ENCODE measurements at regions not wholly inside any gene's neighbourhood (a gene's known extent, or its start where the extent isn't known, plus 50 kb on each side); places are given as distances from the start of the nearest gene placed in this dataset.

GRCh38 chr1:30039354-30040080 lies 683.9 kb downstream of the MATN1 start:
- CTCF ChIA-PET: interaction anchor here (0.6 kb wide), 1 partner anchor 48 kb away, joined by 3 read pairs; no protein-coding TSS in a partner anchor
- WGBS (ENCODE audit: missing lambda C conversion rate): 66% methylated on average over 10 of the region's 10 CpGs
- Histone ChIP-seq H3K4me2 (no peak overlapping the region), H3K9me3 (no peaks in the 10 kb centered on the region), H3K27ac (no peak overlapping the region), H3K4me1 (no peaks in the 10 kb centered on the region), H3K4me3 (no peak overlapping the region)
- DNase-seq (ENCODE audit: low read depth in 1 of 2, low spot score in 1 of 2) (no peak), FAIRE-seq (no peak), ATAC-seq (no peak)
- POLR2A ChIA-PET: no interaction called here
- TF ChIP-seq RCOR1 (IDR thresholded peaks at IDR 0.05; ENCODE audit: low read depth, low read length) (no peak), ELK1 (IDR thresholded peaks at IDR 0.05; ENCODE audit: low read depth, low read length) (no peak), TP53 (CRISPR knock-in tag; IDR thresholded peaks at IDR 0.05) (no peak), CBX8 (IDR thresholded peaks at IDR 0.05) (no peak), RFX5 (IDR thresholded peaks at IDR 0.05) (no peak), SREBF2 (IDR thresholded peaks at IDR 0.05) (no peak), HEYL (CRISPR knock-in tag; IDR thresholded peaks at IDR 0.05) (no peak), PHF8 (IDR thresholded peaks at IDR 0.05; ENCODE audit: borderline replicate concordance, low read depth) (no peak), HDAC2 (IDR thresholded peaks at IDR 0.05) (no peak), NPAS2 (CRISPR knock-in tag; IDR thresholded peaks at IDR 0.05; ENCODE audit: borderline replicate concordance) (no peak), EHF (CRISPR knock-in tag; IDR thresholded peaks at IDR 0.05) (no peak), CEBPB (IDR thresholded peaks at IDR 0.05) (no peak), JUN (IDR thresholded peaks at IDR 0.05) (no peak), CHD2 (IDR thresholded peaks at IDR 0.05; ENCODE audit: low read length, partially characterized antibody) (no peak), ESRRA (IDR thresholded peaks at IDR 0.05; ENCODE audit: borderline replicate concordance, low read length) (no peak), ZSCAN20 (CRISPR knock-in tag; IDR thresholded peaks at IDR 0.05) (no peak), ZC3H11A (IDR thresholded peaks at IDR 0.05) (no peak), EP300 (IDR thresholded peaks at IDR 0.05) (no peak), REST (IDR thresholded peaks at IDR 0.05) (no peak)
- TF ChIP-seq, protein P1, sequence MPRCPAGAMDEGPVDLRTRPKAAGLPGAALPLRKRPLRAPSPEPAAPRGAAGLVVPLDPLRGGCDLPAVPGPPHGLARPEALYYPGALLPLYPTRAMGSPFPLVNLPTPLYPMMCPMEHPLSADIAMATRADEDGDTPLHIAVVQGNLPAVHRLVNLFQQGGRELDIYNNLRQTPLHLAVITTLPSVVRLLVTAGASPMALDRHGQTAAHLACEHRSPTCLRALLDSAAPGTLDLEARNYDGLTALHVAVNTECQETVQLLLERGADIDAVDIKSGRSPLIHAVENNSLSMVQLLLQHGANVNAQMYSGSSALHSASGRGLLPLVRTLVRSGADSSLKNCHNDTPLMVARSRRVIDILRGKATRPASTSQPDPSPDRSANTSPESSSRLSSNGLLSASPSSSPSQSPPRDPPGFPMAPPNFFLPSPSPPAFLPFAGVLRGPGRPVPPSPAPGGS (IDR thresholded peaks at IDR 0.05): no peak

DNA sequence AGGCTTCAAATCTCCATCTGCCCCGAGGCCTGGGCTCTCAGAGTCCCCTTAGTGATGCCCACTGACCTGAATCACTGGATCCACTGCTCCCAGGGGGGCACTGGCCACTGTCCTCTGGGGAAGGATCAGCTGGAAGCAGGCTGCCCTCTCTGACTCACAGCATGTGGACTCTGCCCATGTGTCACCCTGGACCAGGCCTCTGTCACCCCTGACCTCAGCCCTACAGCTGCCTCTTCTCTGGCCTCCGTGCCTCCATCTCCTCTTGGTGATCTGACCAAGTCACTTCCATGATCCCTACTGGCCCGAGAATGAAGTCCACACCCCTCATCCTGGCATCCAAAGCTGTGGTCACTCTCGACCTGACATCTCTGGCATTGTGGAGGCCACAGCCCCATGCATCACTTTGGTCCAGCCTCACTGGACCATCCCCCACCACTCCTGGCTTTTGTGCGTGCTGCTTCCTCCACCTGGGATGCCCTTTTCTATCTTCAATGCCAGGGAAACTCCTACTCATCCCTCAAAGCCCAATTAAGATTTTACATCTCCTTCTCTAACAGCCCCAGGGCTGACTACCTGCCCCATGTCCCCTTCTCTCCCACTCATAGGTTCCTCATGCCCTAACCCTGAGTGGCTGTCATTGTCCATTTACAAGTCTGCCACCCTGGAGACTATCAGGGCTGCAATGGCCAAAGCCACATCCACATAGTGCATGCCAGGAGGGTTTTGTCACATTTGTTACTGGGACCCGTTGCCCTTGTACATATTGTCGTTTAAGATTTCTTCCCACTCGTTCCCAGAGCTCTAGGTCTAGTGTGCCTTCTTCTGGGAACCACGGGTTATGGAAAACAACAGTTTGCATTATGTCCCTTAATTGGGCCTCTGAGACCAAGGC lies 685.0 kb downstream of the MATN1 start:
- no peak overlapping the region for H3K4me2 ChIP-seq
- ChIA-PET CTCF (interaction anchor here (0.6 kb wide), 1 partner anchor 47 kb away, joined by 3 read pairs; no protein-coding TSS in a partner anchor), POLR2A (no interaction called here)
- WGBS (ENCODE audit: missing lambda C conversion rate): 50% methylated on average over 7 of the region's 9 CpGs
- H3K9me3 ChIP-seq: no peaks in the 10 kb centered on the region
- H3K4me1 ChIP-seq: no peaks in the 10 kb centered on the region
- FAIRE-seq (no peak), DNase-seq (ENCODE audit: low read depth in 1 of 2, low spot score in 1 of 2) (no peak), ATAC-seq (no peak)
- no peak overlapping the region for H3K27ac ChIP-seq
- H3K4me3 ChIP-seq: no peak overlapping the region
- TF ChIP-seq RAD21 (conservative IDR thresholded peaks at IDR 0.05 in 1 of 2, IDR thresholded peaks at IDR 0.05 in 1 of 2): no peak
- no peak for TF ChIP-seq HEYL (CRISPR knock-in tag; IDR thresholded peaks at IDR 0.05)
- no peak for TF ChIP-seq CHD2 (IDR thresholded peaks at IDR 0.05; ENCODE audit: low read length, partially characterized antibody)
- TF ChIP-seq BHLHE40 (IDR thresholded peaks at IDR 0.05; ENCODE audit: low read depth, low read length): no peak
- no peak for TF ChIP-seq FOSB (CRISPR knock-in tag; IDR thresholded peaks at IDR 0.05)
- TF ChIP-seq TFCP2L1 (CRISPR knock-in tag; IDR thresholded peaks at IDR 0.05): no peak
- TF ChIP-seq REST (IDR thresholded peaks at IDR 0.05): no peak
- no peak for TF ChIP-seq ELK1 (IDR thresholded peaks at IDR 0.05; ENCODE audit: low read depth, low read length)
